HepG2 (cell line): ENCODE measurements at regions not wholly inside any gene's neighbourhood (a gene's known extent, or its start where the extent isn't known, plus 50 kb on each side); places are given as distances from the start of the nearest gene placed in this dataset.

Experiments used
- ATAC-seq: fragments of 200-7000 bp; cut with Tn5 transposase; 3 replicates; pipeline ENCODE4 v1.9.1; 2020; ENCODE audit warnings: mild to moderate bottlenecking, moderate library complexity
- BruUV-seq: library from RNA; stranded (reverse); fragments of 400-500 nt; replicated peaks from 2 replicates; lab custom pipeline; 2021; lab: Mats Ljungman, UMichigan
- CTCF ChIA-PET: fragments of 300-600 bp; formaldehyde crosslinking; extraction: SDS; loops from one replicate; lab custom pipeline; 2021; ENCODE audit warnings: low total read pairs, inconsistent platforms, low intra/inter-chr PET ratio; lab: Yijun Ruan, JAX
- POLR2A ChIA-PET: fragments of 350-600 bp; sonication (Branson Sonifier 250); formaldehyde crosslinking; loops from one replicate; lab custom pipeline; 2020; ENCODE audit warnings: antibody characterized with exemption, inconsistent platforms; lab: Yijun Ruan, JAX
- DNase-seq: peaks from one replicate; pipeline ENCODE4 v3.0.0-alpha.2; 2015; ENCODE audit warnings: low spot score
- FAIRE-seq: peaks from 3 replicates; lab custom pipeline; 2011; peaks lifted over from hg19 to GRCh38; lab: Jason Lieb, UNC
- H2AFZ ChIP-seq: one replicate; pipeline ENCODE4 v1.6.1; 2011; ENCODE audit warnings: low read length, inconsistent platforms
- H3K27ac ChIP-seq: fragments of 300-600 bp; 3 replicates; pipeline ENCODE4 v1.8.0; 2011; ENCODE audit warnings: mixed run types, mild to moderate bottlenecking, mixed read lengths, low read length, inconsistent platforms; ENCODE audit not compliant: insufficient read depth; ENCODE audit errors: extremely low read length
- H3K27me3 ChIP-seq, 2 experiments: fragments of 200-600 bp in 1 of 2; 2 replicates in 1 of 2; 3 replicates in 1 of 2; pipeline versions ENCODE4 v1.6.0 to v1.8.0; 2011; ENCODE audit warnings: low read length in 2 of 2, mild to moderate bottlenecking in 2 of 2, moderate library complexity in 2 of 2, inconsistent platforms in 1 of 2; ENCODE audit not compliant: insufficient read depth in 2 of 2, control insufficient read depth in 1 of 2
- H3K36me3 ChIP-seq, 2 experiments: fragments of 200-600 bp in 1 of 2; replicated peaks in 1 of 2; 2 replicates in 1 of 2; 3 replicates in 1 of 2; pipeline versions ENCODE4 v1.5.1 to v1.8.0; 2011; ENCODE audit warnings: low read length in 2 of 2, inconsistent platforms in 1 of 2; ENCODE audit not compliant: insufficient read depth in 2 of 2, control insufficient read depth in 1 of 2
- H3K4me1 ChIP-seq: 2 replicates; pipeline ENCODE4 v1.5.1; 2012; ENCODE audit warnings: low read length, inconsistent platforms; ENCODE audit not compliant: insufficient read depth
- H3K4me2 ChIP-seq: 2 replicates; pipeline ENCODE4 v1.6.0; 2011; ENCODE audit warnings: low read depth, low read length, inconsistent platforms
- H3K4me3 ChIP-seq, 3 experiments: fragments of 200-600 bp in 1 of 3; sonication (generic), shearing (Covaris generic) in 1 of 3; replicated peaks in 1 of 3; 2 replicates each; pipeline ENCODE4 v1.5.1; 2011 to 2016; ENCODE audit warnings: low read length in 3 of 3, inconsistent platforms in 2 of 3, low read depth in 2 of 3, mild to moderate bottlenecking in 2 of 3, control low read depth in 1 of 3, mixed read lengths in 1 of 3; ENCODE audit not compliant: insufficient read depth in 1 of 3
- H3K79me2 ChIP-seq: one replicate; pipeline ENCODE4 v1.6.1; 2011; ENCODE audit warnings: low read length, inconsistent platforms; ENCODE audit not compliant: insufficient read depth
- H3K9ac ChIP-seq: 2 replicates; pipeline ENCODE4 v1.6.0; 2011; ENCODE audit warnings: mild to moderate bottlenecking, low read depth, low read length, inconsistent platforms; ENCODE audit not compliant: insufficient read depth
- H3K9me3 ChIP-seq: 2 replicates; pipeline ENCODE4 v1.5.1; 2012; ENCODE audit warnings: mild to moderate bottlenecking, low read length
- H4K20me1 ChIP-seq: 2 replicates; pipeline ENCODE4 v1.6.0; 2011; ENCODE audit warnings: inconsistent platforms, mild to moderate bottlenecking, low read length, moderate library complexity; ENCODE audit not compliant: insufficient read depth
- CBX1 ChIP-seq: IDR thresholded peaks from one replicate; pipeline ENCODE4 v1.6.1; 2016; ENCODE audit warnings: antibody characterized with exemption, low read depth
- DNMT3B ChIP-seq: conservative IDR thresholded peaks from 2 replicates; pipeline ENCODE4 v1.6.1; 2016; ENCODE audit warnings: missing biosample characterization, control low read depth
- FIP1L1 ChIP-seq: fragments of 200-400 bp; formaldehyde crosslinking; IDR thresholded peaks from 2 replicates; pipeline ENCODE4 v1.6.1; 2018; ENCODE audit warnings: low read depth, mild to moderate bottlenecking, low read length, moderate library complexity, borderline replicate concordance; ENCODE audit not compliant: insufficient read depth
- KLF15 ChIP-seq: sonication (generic); formaldehyde crosslinking; IDR thresholded peaks from 2 replicates; pipeline ENCODE4 v1.8.1; 2023; ENCODE audit warnings: borderline replicate concordance, mild to moderate bottlenecking, inconsistent platforms, missing genetic modification reagents, mixed read lengths
- MAFK ChIP-seq, 2 experiments: IDR thresholded peaks in 1 of 2; conservative IDR thresholded peaks in 1 of 2; 2 replicates each; pipeline ENCODE4 v1.6.1; 2011; ENCODE audit warnings: improper control_type of control experiment in 2 of 2, low read length in 2 of 2
- NFE2L2 ChIP-seq: fragments of 150-350 bp; IDR thresholded peaks from 2 replicates; pipeline ENCODE4 v1.6.1; 2014; ENCODE audit warnings: low read length
- STAG1 ChIP-seq: sonication (generic); formaldehyde crosslinking; IDR thresholded peaks from 2 replicates; pipeline ENCODE4 v1.4.0; 2020; ENCODE audit warnings: missing genetic modification reagents
- ZMYM4 ChIP-seq: sonication (generic); formaldehyde crosslinking; IDR thresholded peaks from 2 replicates; pipeline ENCODE4 v1.8.1; 2023; ENCODE audit warnings: mild to moderate bottlenecking, missing genetic modification reagents
- ZNF766 ChIP-seq: sonication (generic); formaldehyde crosslinking; IDR thresholded peaks from 2 replicates; pipeline ENCODE4 v1.5.0; 2020; ENCODE audit warnings: missing genetic modification reagents, borderline replicate concordance
- WGBS: methylation state at CpG from one replicate; pipeline ENCODE4 v1.1.6; 2017; ENCODE audit warnings: low lambda C conversion rate; 5-methylcytosine and 5-hydroxymethylcytosine counted together
- in situ Hi-C: cut with HindIII; loops from 2 replicates; pipeline ENCODE4 v1.10.0; 2017; ENCODE audit warnings: low pct_unique_long_range_greater_than_20kb; ENCODE audit not compliant: extremely low pct_ligation_motif_present
- intact Hi-C: fragments of 100-400 bp; cut with micrococcal nuclease; formaldehyde crosslinking; loops from one replicate; pipeline ENCODE4 v1.10.0; 2022; ENCODE audit not compliant: unreplicated experiment
- TF ChIP-seq, protein P1 (sequence below): sonication (generic); formaldehyde crosslinking; IDR thresholded peaks from 2 replicates; pipeline ENCODE4 v1.4.0; 2020; ENCODE audit warnings: missing genetic modification reagents
- TF ChIP-seq, protein P2 (sequence below): sonication (generic); formaldehyde crosslinking; IDR thresholded peaks from 2 replicates; pipeline ENCODE4 v1.8.1; 2022; ENCODE audit warnings: low read depth, mild to moderate bottlenecking, missing genetic modification reagents
- TF ChIP-seq, protein P3 (sequence below): sonication (generic); formaldehyde crosslinking; IDR thresholded peaks from 2 replicates; pipeline ENCODE4 v1.8.1; 2023; ENCODE audit warnings: mild to moderate bottlenecking, inconsistent platforms, moderate library complexity, missing genetic modification reagents, borderline replicate concordance
- TF ChIP-seq, protein P4 (sequence below): sonication (generic); IDR thresholded peaks from 2 replicates; pipeline ENCODE4 v1.6.1; 2016; ENCODE audit warnings: low read depth, borderline replicate concordance

DNA sequence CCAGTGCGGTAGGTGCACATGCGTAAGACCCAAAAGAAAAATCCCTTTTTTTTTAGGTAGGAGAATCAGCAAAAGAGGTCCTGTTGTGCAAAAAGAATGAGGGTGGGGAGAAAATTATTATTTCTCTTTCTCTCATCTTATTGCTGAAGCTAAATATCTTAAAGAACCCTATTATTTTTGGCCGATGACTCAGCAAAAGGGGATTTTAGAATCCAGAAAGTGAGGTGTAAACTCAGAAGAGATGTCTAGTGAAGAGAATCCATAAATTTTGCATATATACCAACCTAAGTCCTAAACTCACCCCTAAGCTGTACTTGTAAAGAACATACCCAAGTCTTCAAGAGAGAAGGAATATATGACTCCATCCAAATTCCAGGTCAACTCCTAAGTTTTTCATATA lies 386.3 kb upstream of the ZNF717 start:
- no peak overlapping the region for H3K9ac ChIP-seq
- no peaks in the 10 kb centered on the region for H3K9me3 ChIP-seq
- no TSS peak for BruUV-seq
- ATAC-seq: no peak
- 53% methylated on average over 3 of the region's 3 CpGs for WGBS
- no peak overlapping the region for H3K27ac ChIP-seq
- FAIRE-seq: no peak
- ChIA-PET POLR2A (no interaction called here), CTCF (no interaction called here)
- no peak for DNase-seq
- H3K79me2 ChIP-seq: no peaks in the 10 kb centered on the region
- no peak overlapping the region for H3K4me2 ChIP-seq
- in situ Hi-C loops (no loop called here), intact Hi-C loops (no loop called here)
- H3K4me1 ChIP-seq: no peaks in the 10 kb centered on the region
- H4K20me1 ChIP-seq: no peaks in the 10 kb centered on the region
- no peak for TF ChIP-seq STAG1 (CRISPR knock-in tag)
- no peak for TF ChIP-seq ZNF766 (CRISPR knock-in tag)
- no peak for TF ChIP-seq DNMT3B (CRISPR knock-in tag)
- TF ChIP-seq, protein P1, sequence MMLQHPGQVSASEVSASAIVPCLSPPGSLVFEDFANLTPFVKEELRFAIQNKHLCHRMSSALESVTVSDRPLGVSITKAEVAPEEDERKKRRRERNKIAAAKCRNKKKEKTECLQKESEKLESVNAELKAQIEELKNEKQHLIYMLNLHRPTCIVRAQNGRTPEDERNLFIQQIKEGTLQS: no peak
- TF ChIP-seq FIP1L1: no peak
- TF ChIP-seq KLF15 (CRISPR knock-in tag): no peak
- TF ChIP-seq, protein P2, sequence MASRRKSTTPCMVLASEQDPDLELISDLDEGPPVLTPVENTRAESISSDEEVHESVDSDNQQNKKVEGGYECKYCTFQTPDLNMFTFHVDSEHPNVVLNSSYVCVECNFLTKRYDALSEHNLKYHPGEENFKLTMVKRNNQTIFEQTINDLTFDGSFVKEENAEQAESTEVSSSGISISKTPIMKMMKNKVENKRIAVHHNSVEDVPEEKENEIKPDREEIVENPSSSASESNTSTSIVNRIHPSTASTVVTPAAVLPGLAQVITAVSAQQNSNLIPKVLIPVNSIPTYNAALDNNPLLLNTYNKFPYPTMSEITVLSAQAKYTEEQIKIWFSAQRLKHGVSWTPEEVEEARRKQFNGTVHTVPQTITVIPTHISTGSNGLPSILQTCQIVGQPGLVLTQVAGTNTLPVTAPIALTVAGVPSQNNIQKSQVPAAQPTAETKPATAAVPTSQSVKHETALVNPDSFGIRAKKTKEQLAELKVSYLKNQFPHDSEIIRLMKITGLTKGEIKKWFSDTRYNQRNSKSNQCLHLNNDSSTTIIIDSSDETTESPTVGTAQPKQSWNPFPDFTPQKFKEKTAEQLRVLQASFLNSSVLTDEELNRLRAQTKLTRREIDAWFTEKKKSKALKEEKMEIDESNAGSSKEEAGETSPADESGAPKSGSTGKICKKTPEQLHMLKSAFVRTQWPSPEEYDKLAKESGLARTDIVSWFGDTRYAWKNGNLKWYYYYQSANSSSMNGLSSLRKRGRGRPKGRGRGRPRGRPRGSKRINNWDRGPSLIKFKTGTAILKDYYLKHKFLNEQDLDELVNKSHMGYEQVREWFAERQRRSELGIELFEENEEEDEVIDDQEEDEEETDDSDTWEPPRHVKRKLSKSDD (CRISPR knock-in tag): no peak
- TF ChIP-seq, protein P3, sequence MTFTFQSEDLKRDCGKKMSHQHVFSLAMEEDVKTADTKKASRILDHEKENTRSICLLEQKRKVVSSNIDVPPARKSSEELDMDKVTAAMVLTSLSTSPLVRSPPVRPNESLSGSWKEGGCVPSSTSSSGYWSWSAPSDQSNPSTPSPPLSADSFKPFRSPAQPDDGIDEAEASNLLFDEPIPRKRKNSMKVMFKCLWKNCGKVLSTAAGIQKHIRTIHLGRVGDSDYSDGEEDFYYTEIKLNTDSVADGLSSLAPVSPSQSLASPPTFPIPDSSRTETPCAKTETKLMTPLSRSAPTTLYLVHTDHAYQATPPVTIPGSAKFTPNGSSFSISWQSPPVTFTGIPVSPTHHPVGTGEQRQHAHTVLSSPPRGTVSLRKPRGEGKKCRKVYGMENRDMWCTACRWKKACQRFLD (CRISPR knock-in tag): no peak
- no peak for TF ChIP-seq ZMYM4 (CRISPR knock-in tag)
- peak in 1 of 2 experiments; percentile 23; a peak in 1 of 4 replicates for TF ChIP-seq MAFK (conservative IDR thresholded peaks at IDR 0.05 in 1 of 2, IDR thresholded peaks at IDR 0.05 in 1 of 2; ENCODE audit: low read length in 2 of 2)
- no peak for TF ChIP-seq CBX1
- TF ChIP-seq, protein P4, sequence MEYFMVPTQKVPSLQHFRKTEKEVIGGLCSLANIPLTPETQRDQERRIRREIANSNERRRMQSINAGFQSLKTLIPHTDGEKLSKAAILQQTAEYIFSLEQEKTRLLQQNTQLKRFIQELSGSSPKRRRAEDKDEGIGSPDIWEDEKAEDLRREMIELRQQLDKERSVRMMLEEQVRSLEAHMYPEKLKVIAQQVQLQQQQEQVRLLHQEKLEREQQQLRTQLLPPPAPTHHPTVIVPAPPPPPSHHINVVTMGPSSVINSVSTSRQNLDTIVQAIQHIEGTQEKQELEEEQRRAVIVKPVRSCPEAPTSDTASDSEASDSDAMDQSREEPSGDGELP: no peak
- peak; percentile 57 for TF ChIP-seq NFE2L2
- H3K27me3 ChIP-seq: no peaks in the 10 kb centered on the region
- no peaks in the 10 kb centered on the region for H3K36me3 ChIP-seq
- no peak overlapping the region for H3K4me3 ChIP-seq
- no peak overlapping the region for H2AFZ ChIP-seq
